Stimulated activated naive B cell treated with anti-CD40 and anti-IgM and Interleukin-4, amounts not matched to agents 10 μg/mL and 1 μg/mL and 100 μg/mL, for 72 hours (primary cell): ENCODE measurements at regions not wholly inside any gene's neighbourhood (a gene's known extent, or its start where the extent isn't known, plus 50 kb on each side); places are given as distances from the start of the nearest gene placed in this dataset.
"Not testable (repeated sequence)": the region's sequence is repeated elsewhere in the genome, so short reads cannot be mapped to it uniquely, and the experiment has no call there.

Experiments
- ATAC-seq, 2 donors: fragments of 150-1000 bp; cut with Tn5 transposase; replicated peaks; 2 replicates each; pipeline ENCODE4 v1.10.0; 2021; ENCODE audit warnings: moderate library complexity in 1 of 2
- DNase-seq: peaks from one replicate; pipeline ENCODE4 v3.0.0; 2021
- H3K27ac Mint-ChIP-seq: one replicate; pipeline ENCODE4 v1.8.0; 2022; ENCODE audit warnings: mild to moderate bottlenecking, mixed read lengths
- H3K27me3 Mint-ChIP-seq, 2 donors: one replicate each; pipeline ENCODE4 v1.8.0; 2022; ENCODE audit warnings: mixed read lengths in 2 of 2
- H3K36me3 Mint-ChIP-seq, 2 donors: one replicate each; pipeline ENCODE4 v1.8.0; 2022; ENCODE audit warnings: mixed read lengths in 2 of 2, mild to moderate bottlenecking in 1 of 2
- H3K4me1 Mint-ChIP-seq, 2 donors: one replicate each; pipeline ENCODE4 v1.8.0; 2022; ENCODE audit warnings: mixed read lengths in 2 of 2, mild to moderate bottlenecking in 1 of 2
- H3K4me3 Mint-ChIP-seq, 2 donors: one replicate each; pipeline ENCODE4 v1.8.0; 2022; ENCODE audit warnings: mild to moderate bottlenecking in 2 of 2, mixed read lengths in 2 of 2, moderate library complexity in 1 of 2
- H3K9me3 Mint-ChIP-seq, 2 donors: one replicate each; pipeline ENCODE4 v1.8.0; 2022; ENCODE audit warnings: mixed read lengths in 2 of 2, mild to moderate bottlenecking in 1 of 2

- no peak overlapping the region for H3K27ac Mint-ChIP-seq
- DNase-seq = no peak
- no peaks in the 10 kb centered on the region for H3K4me1 Mint-ChIP-seq
- H3K36me3 Mint-ChIP-seq = no peaks in the 10 kb centered on the region
- no peak for ATAC-seq
- H3K27me3 Mint-ChIP-seq = peaks cover 16 to 19% of the 10 kb centered on the region in 2 donors
- H3K9me3 Mint-ChIP-seq = peaks cover 0 to 2% of the 10 kb centered on the region in 2 donors
- H3K4me3 Mint-ChIP-seq = no peak overlapping the region
Observed at GRCh38 chr15:72859017-72859756, 75.6 kb upstream of the ADPGK start.

- no peak overlapping the region for H3K27ac Mint-ChIP-seq
- no peak overlapping the region for H3K4me3 Mint-ChIP-seq
- ATAC-seq (no peak), DNase-seq (no peak)
- no peaks in the 10 kb centered on the region for H3K36me3 Mint-ChIP-seq
- H3K4me1 Mint-ChIP-seq = no peaks in the 10 kb centered on the region
- H3K27me3 Mint-ChIP-seq = peaks cover 23 to 27% of the 10 kb centered on the region in 2 donors
- peaks cover 0 to 2% of the 10 kb centered on the region in 2 donors for H3K9me3 Mint-ChIP-seq
Observed at GRCh38 chr15:72858205-72858604, 74.6 kb upstream of the ADPGK start.

- ATAC-seq = no peak
- Mint-ChIP-seq H3K9me3 (peaks cover 0 to 2% of the 10 kb centered on the region in 2 donors), H3K4me1 (no peaks in the 10 kb centered on the region), H3K27me3 (peaks cover 25 to 30% of the 10 kb centered on the region in 2 donors), H3K27ac (no peak overlapping the region), H3K36me3 (no peaks in the 10 kb centered on the region), H3K4me3 (no peak overlapping the region)
- no peak for DNase-seq
Observed at GRCh38 chr15:72857331-72858063, 73.9 kb upstream of the ADPGK start.

GRCh38 chr15:72856549-72857040 lies 73.0 kb upstream of the ADPGK start:
- H3K36me3 Mint-ChIP-seq = no peaks in the 10 kb centered on the region
- no peak overlapping the region for H3K27ac Mint-ChIP-seq
- H3K27me3 Mint-ChIP-seq = peaks cover 18 to 21% of the 10 kb centered on the region in 2 donors
- H3K4me3 Mint-ChIP-seq = no peak overlapping the region
- H3K4me1 Mint-ChIP-seq = no peaks in the 10 kb centered on the region
- ATAC-seq (no peak), DNase-seq (no peak)
- no peaks in the 10 kb centered on the region for H3K9me3 Mint-ChIP-seq

- Mint-ChIP-seq H3K36me3 (no peaks in the 10 kb centered on the region), H3K4me1 (no peaks in the 10 kb centered on the region), H3K27me3 (peaks cover 16 to 18% of the 10 kb centered on the region in 2 donors), H3K27ac (no peak overlapping the region), H3K4me3 (no peak overlapping the region), H3K9me3 (no peaks in the 10 kb centered on the region)
- ATAC-seq (no peak), DNase-seq (no peak)
Observed at GRCh38 chr15:72855791-72856190, 72.2 kb upstream of the ADPGK start.

GRCh38 chr15:72852273-72852672 lies 68.7 kb upstream of the ADPGK start:
- no peaks in the 10 kb centered on the region for H3K36me3 Mint-ChIP-seq
- H3K4me1 Mint-ChIP-seq = no peaks in the 10 kb centered on the region
- H3K27ac Mint-ChIP-seq = no peak overlapping the region
- no peaks in the 10 kb centered on the region for H3K9me3 Mint-ChIP-seq
- ATAC-seq (no peak), DNase-seq (no peak)
- H3K27me3 Mint-ChIP-seq = peaks cover 31 to 36% of the 10 kb centered on the region in 2 donors
- no peak overlapping the region for H3K4me3 Mint-ChIP-seq

- ATAC-seq = no peak
- Mint-ChIP-seq H3K27me3 (peaks cover 31 to 37% of the 10 kb centered on the region in 2 donors), H3K4me3 (no peak overlapping the region), H3K36me3 (no peaks in the 10 kb centered on the region), H3K27ac (no peak overlapping the region), H3K9me3 (no peaks in the 10 kb centered on the region), H3K4me1 (no peaks in the 10 kb centered on the region)
- no peak for DNase-seq
Observed at GRCh38 chr15:72851586-72851985, 68.0 kb upstream of the ADPGK start.

GRCh38 chr15:72850833-72851232 lies 67.3 kb upstream of the ADPGK start:
- Mint-ChIP-seq H3K4me1 (no peaks in the 10 kb centered on the region), H3K27me3 (peaks cover 31 to 45% of the 10 kb centered on the region in 2 donors), H3K9me3 (no peaks in the 10 kb centered on the region), H3K4me3 (no peak overlapping the region), H3K27ac (no peak overlapping the region), H3K36me3 (no peaks in the 10 kb centered on the region)
- DNase-seq (no peak), ATAC-seq (no peak)

- ATAC-seq = no peak
- Mint-ChIP-seq H3K4me1 (no peaks in the 10 kb centered on the region), H3K9me3 (peaks cover 3 to 6% of the 10 kb centered on the region in 2 donors), H3K4me3 (no peak overlapping the region), H3K27ac (no peak overlapping the region), H3K36me3 (peaks cover 0 to 4% of the 10 kb centered on the region in 2 donors), H3K27me3 (peaks cover 25 to 55% of the 10 kb centered on the region in 2 donors)
- no peak for DNase-seq
Observed at GRCh38 chr15:72847806-72848205, 64.2 kb upstream of the ADPGK start.

- H3K36me3 Mint-ChIP-seq = peaks cover 0 to 4% of the 10 kb centered on the region in 2 donors
- H3K27me3 Mint-ChIP-seq = peaks cover 27 to 55% of the 10 kb centered on the region in 2 donors
- no peak for ATAC-seq
Observed at GRCh38 chr15:72847033-72847432, 63.5 kb upstream of the ADPGK start.

GRCh38 chr15:72845981-72846383 lies 62.4 kb upstream of the ADPGK start:
- Mint-ChIP-seq H3K27ac (no peak overlapping the region), H3K4me1 (no peaks in the 10 kb centered on the region), H3K27me3 (peaks cover 30 to 55% of the 10 kb centered on the region in 2 donors), H3K9me3 (peaks cover 3 to 6% of the 10 kb centered on the region in 2 donors), H3K36me3 (peaks cover 0 to 4% of the 10 kb centered on the region in 2 donors), H3K4me3 (no peak overlapping the region)
- no peak for ATAC-seq
- DNase-seq = no peak

More at GRCh38 chr15:72847033-72847432, 63.5 kb upstream of the ADPGK start:
- no peak overlapping the region for H3K27ac Mint-ChIP-seq
- H3K9me3 Mint-ChIP-seq = peaks cover 3 to 6% of the 10 kb centered on the region in 2 donors
- no peak for DNase-seq
- H3K4me3 Mint-ChIP-seq = no peak overlapping the region
- H3K4me1 Mint-ChIP-seq = no peaks in the 10 kb centered on the region

GRCh38 chr15:72844067-72844466 lies 60.5 kb upstream of the ADPGK start:
- no peak for DNase-seq
- Mint-ChIP-seq H3K4me1 (no peaks in the 10 kb centered on the region), H3K27ac (no peak overlapping the region), H3K36me3 (peaks cover 0 to 4% of the 10 kb centered on the region in 2 donors), H3K4me3 (no peak overlapping the region), H3K9me3 (peaks cover 3 to 6% of the 10 kb centered on the region in 2 donors), H3K27me3 (peaks cover 30 to 52% of the 10 kb centered on the region in 2 donors)
- ATAC-seq = no peak

- H3K4me1 Mint-ChIP-seq, H3K4me3 Mint-ChIP-seq, H3K27ac Mint-ChIP-seq: not testable (repeated sequence)
Observed at GRCh38 chr15:72843340-72843739, 59.8 kb upstream of the ADPGK start.

GRCh38 chr15:72840114-72840513 lies 56.6 kb upstream of the ADPGK start:
- H3K4me1 Mint-ChIP-seq = no peaks in the 10 kb centered on the region
- peaks cover 4 to 10% of the 10 kb centered on the region in 2 donors for H3K9me3 Mint-ChIP-seq
- H3K36me3 Mint-ChIP-seq = peaks cover 0 to 4% of the 10 kb centered on the region in 2 donors
- ATAC-seq (no peak), DNase-seq (no peak)
- no peak overlapping the region for H3K27ac Mint-ChIP-seq
- H3K27me3 Mint-ChIP-seq = peaks cover 18 to 32% of the 10 kb centered on the region in 2 donors
- no peak overlapping the region for H3K4me3 Mint-ChIP-seq

More at GRCh38 chr15:72843340-72843739, 59.8 kb upstream of the ADPGK start:
- peaks cover 25 to 44% of the 10 kb centered on the region in 2 donors for H3K27me3 Mint-ChIP-seq
- H3K36me3 Mint-ChIP-seq, DNase-seq, ATAC-seq, H3K9me3 Mint-ChIP-seq: not testable (repeated sequence)
